ENCODE measurements at regions not wholly inside any gene's neighbourhood (a gene's known extent, or its start where the extent isn't known, plus 50 kb on each side); places are given as distances from the start of the nearest gene placed in this dataset.
"Not testable (repeated sequence)": the region's sequence is repeated elsewhere in the genome, so short reads cannot be mapped to it uniquely, and the experiment has no call there.

- DNase-seq (ENCODE audit: low read depth in 2 of 2), result no peak
Observed at GRCh38 chr5:123721675-123722276, 209.8 kb downstream of the CSNK1G3 start.

GRCh38 chr5:123720955-123721354 is 209.0 kb downstream of the CSNK1G3 start:
- no peak for DNase-seq (ENCODE audit: low read depth in 2 of 2)

- DNase-seq (ENCODE audit: low read depth in 2 of 2), result no peak
Observed at GRCh38 chr5:123720339-123720738, 208.4 kb downstream of the CSNK1G3 start.

DNA sequence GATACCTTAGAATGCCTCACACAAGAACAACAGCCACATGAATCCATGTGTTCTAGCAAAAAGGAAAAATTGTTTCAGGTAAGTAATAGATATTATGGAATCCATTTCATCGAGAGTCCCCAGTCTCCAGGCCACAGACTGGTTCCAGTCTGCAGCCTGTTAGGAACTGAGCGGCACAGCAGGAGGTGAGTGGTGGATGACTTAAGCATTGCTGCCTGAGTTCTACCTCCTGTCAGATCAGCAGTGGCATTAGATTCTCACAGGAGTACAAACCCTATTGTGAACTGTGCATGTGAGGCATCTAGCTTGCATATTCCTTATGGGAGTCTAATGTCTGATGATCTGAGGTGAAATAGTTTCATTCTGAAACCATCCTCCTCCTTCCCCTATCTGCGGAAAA is 207.0 kb downstream of the CSNK1G3 start:
- DNase-seq (ENCODE audit: low read depth in 2 of 2), result no peak

GRCh38 chr5:123718238-123718637 is 206.3 kb downstream of the CSNK1G3 start:
- no peak for DNase-seq (ENCODE audit: low read depth in 2 of 2)

- DNase-seq (ENCODE audit: low read depth in 2 of 2), result no peak
Observed at GRCh38 chr5:123717139-123717538, 205.2 kb downstream of the CSNK1G3 start.

DNA sequence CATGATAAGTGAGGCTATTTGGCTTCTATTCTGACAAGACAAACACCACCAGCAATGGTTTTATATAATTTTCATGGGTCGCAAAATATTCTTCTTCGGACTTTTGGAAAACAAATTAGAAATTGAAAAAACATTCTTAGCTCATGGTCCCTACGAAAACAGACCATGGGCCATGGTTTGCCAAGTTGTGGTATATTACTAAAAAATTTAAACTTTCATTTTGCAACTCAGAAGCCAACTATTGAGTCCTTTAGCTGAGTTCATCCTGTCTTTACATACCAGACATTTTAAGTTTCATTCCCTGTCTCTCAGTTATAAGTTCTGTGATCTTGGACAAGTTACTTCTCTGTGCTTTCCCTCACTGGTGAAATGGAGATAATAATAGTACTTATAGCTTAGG is 198.1 kb downstream of the CSNK1G3 start:
- DNase-seq (ENCODE audit: low read depth in 2 of 2), result no peak

GRCh38 chr5:123709422-123709821 is 197.4 kb downstream of the CSNK1G3 start:
- no peak for DNase-seq (ENCODE audit: low read depth in 2 of 2)

DNA sequence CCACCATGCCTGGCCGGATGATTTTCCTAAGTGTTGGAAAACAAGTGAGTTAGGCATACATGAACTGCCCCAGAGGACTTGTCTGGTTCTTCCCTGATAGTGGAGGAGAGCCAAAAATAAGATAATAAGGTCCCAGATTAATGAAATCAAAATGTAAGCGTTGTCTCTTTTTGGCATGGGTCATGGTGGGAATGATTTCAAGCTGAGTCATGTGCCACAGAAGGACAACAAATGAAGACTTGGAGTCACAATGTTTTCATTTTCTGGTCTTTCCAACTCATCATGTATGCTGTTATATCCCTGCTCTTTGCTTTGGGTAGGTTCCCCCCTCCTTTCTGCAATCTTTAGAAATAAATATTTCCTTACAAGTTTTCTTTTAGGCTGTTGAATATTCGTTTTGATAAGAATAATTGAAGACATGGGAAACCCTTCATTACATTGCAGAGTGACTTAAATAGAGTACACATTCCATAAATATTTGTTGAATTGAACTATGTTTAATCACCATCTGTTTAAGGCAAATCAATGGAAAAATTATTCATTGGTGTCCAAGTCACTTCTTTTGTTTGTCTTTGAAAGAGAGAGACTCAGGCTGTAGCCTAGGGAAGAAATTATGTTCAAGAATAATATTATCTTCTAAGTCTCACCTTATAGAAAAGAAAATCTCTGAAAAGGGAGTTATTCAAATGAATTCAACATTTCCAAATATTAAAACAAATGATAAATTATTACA is 196.3 kb downstream of the CSNK1G3 start:
- no peak for DNase-seq (ENCODE audit: low read depth in 2 of 2)

DNA sequence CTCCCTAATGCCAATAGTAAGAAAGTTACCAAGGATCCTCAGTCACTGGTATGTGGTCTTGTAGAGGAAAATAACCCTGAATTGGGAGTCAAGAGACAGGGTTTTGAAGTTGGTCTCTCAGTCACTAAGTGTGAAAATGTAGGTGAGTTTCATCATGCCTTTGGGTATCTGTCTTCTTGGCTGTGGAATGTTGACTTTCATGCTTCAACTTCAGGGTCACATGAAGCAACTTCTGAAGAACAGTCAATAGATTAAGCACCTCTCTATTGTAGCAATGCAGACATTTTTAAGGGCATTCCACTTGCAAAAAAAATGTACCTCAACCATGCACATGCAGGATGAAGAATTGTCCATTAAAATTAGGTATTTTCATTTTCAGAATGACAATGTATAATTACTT is 194.6 kb downstream of the CSNK1G3 start:
- DNase-seq (ENCODE audit: low read depth in 2 of 2), result no peak

GRCh38 chr5:123705741-123706140 is 193.8 kb downstream of the CSNK1G3 start:
- DNase-seq (ENCODE audit: low read depth in 2 of 2), result no peak

DNA sequence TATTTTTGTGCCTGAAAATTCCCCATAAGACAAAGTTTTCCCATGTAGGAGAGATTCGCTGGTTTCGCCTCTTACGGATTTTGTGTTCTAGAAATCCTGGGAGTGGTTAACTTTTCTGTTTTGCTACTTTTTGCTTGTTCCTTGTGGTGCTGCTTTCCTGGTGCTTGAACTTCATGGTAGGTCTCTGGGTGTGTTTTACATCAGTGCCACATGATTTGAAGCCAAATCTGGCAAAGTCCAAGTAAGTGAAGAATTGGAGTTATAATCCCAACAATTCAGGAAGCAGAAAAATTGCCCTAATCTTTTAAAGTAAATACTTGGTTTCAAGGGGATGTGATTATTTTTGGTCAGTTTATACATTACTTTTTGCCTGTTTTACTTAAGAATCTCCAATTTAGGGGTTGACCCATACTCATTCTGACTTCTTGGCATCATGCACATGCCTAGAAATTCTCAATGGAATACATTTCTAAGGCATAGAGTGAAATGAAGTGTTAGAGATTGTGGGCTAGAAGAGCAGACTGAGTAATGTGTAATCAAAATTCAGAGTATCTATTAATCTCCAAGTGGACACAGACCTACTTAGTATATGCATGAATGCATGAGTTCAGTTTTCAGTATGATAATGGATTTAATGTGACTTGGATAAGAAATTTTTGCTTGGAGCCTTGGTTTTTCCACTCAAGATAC is 189.7 kb downstream of the CSNK1G3 start:
- DNase-seq (ENCODE audit: low read depth in 2 of 2), result no peak

GRCh38 chr5:123700624-123701287 is 188.8 kb downstream of the CSNK1G3 start:
- DNase-seq (ENCODE audit: low read depth in 2 of 2), result no peak

DNA sequence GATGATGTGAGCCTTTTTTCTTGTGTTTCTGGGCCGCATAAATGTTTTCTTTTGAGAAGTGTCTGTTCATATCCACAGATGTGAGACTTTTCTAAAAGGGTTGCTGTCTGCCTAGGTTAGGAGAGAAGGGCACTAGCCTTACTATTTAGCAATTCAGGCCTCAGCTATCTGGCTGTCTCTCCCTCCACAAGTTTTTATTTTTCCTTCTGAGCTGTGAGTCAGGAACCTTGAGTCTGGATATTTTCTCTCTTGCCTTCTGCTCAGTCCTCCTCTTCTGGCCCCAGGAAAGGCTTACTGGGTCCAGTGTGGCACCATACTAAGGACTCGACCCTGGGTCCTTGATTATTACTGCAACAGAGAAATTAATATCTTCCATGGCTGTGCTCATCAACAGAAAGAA is 187.6 kb downstream of the CSNK1G3 start:
- DNase-seq (ENCODE audit: low read depth in 2 of 2), result no peak

DNA sequence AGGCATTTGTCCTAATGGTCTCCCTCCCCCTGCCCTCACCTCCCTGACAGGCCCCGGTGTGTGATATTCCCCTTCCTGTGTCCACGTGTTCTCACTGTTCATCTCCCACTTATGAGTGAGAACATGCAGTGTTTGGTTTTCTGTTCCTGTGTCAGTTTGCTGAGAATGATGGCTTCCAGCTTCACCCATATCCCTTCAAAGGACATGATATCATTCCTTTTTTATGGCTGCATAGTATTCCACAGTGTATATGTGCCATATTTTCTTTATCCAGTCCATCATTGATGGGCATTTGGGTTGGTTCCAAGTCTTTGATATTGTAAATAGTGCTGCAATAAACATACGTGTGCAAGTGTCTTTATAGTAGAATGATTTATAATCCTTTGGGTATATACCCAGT is 187.0 kb downstream of the CSNK1G3 start:
- DNase-seq (ENCODE audit: low read depth in 2 of 2), result not testable (repeated sequence)

DNA sequence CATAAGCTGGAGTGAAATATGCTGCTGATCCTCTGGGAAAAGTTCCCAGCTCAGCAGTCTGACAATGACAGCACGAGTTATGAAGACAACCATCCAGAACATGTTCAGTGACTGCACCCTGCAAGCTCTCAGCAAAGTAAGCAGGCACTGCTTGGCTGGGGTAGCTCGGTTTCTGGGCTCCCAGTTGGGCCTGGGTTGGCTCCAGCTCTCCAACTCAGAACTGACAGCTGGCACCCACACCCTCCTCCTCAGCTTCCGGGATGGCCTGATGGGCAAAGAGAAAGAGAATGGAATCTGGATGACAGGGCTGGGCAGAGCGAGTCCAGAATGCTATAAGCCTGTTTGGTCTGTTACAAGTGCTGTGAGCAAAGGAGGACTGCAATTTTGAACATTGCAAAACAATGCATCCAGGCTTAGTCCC is 185.0 kb downstream of the CSNK1G3 start:
- DNase-seq (ENCODE audit: low read depth in 2 of 2), result no peak

GRCh38 chr5:123690821-123691220 is 178.8 kb downstream of the CSNK1G3 start:
- no peak for DNase-seq (ENCODE audit: low read depth in 2 of 2)

GRCh38 chr5:123681061-123681460 is 169.1 kb downstream of the CSNK1G3 start:
- DNase-seq (ENCODE audit: low read depth in 2 of 2), result no peak

GRCh38 chr5:123673107-123673506 is 161.1 kb downstream of the CSNK1G3 start:
- DNase-seq (ENCODE audit: low read depth in 2 of 2), result no peak

- no peak for DNase-seq (ENCODE audit: low read depth in 2 of 2)
Observed at GRCh38 chr5:123671711-123672456, 159.9 kb downstream of the CSNK1G3 start.

DNA sequence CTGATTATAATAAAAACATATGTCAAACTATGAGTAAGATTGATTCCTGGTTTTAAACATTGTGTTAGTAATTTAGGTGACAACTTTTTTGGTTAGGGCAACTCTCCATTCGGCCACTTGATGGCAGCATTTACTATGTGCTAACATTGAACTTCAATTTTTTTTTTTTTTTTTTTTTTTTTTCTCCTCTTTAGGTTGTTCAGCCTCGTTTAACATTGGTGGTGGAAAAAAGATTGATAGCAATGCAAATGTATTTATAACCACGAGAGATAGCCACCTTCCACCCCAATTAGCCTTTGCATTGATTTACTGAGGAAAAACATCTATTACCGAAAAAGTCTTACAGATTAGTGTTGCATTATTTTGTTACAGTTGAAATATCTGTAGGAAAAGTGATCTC is 159.1 kb downstream of the CSNK1G3 start:
- peak; percentile 5 to 32 for DNase-seq (ENCODE audit: low read depth in 2 of 2)

Data from stimulated activated CD8-positive, alpha-beta memory T cell treated with anti-CD3 and anti-CD28 coated beads, Interleukin-2, amount 100 ng/mL, for 48 hours (primary cell).